ENCODE measurements at regions not wholly inside any gene's neighbourhood (a gene's known extent, or its start where the extent isn't known, plus 50 kb on each side); places are given as distances from the start of the nearest gene placed in this dataset.
A peak's percentile ranks its signal among the peaks of the same experiment; 100 is the strongest.
"Not testable (repeated sequence)": the region's sequence is repeated elsewhere in the genome, so short reads cannot be mapped to it uniquely, and the experiment has no call there.

DNA sequence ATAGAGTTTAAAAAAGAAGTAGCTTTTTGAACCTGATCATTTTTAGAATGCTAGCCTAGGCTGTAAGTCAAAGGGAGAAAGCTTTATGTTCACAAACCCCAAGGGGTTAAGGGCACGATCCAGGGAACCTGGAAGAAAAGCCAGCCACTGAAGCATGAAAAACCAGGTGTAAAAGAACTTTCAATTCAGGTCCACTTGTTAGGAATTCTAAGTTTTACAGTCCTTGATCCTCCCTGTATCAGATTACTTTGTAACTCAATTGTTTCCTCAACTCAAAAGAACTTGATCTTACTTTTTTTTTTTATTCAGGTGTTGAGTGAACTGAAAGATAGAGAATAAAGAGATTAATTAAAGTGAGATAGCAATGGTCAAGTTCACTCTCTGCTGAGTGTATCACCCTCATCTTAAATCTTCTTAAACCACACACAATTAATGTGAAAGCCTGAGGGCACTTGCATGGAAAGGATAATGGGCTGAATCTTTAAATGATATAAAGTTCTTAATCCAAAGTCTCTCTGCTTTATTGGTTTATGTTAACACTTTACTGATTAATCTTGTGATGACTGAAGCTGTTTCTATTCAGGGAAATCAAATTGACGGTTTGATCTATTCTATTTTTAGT, 672.2 kb upstream of the LRRN3 start:
- intact Hi-C loops (cut with DNase I) = no loop called here
- H3K27me3 ChIP-seq (ENCODE audit: control insufficient read depth, insufficient read depth) = no peaks in the 10 kb centered on the region
- peaks cover 1% of the 10 kb centered on the region for H3K4me1 ChIP-seq (ENCODE audit: control insufficient read depth, insufficient read depth, low read length)
- no peaks in the 10 kb centered on the region for H3K9me3 ChIP-seq (ENCODE audit: control insufficient read depth, low read length)
- DNase-seq (no peak), ATAC-seq (no peak)
- WGBS = 55% methylated on average over 2 of the region's 2 CpGs
- H3K27ac ChIP-seq (ENCODE audit: low read length) = no peak overlapping the region
- H3K4me3 ChIP-seq (ENCODE audit: low read length) = no peak overlapping the region

DNA sequence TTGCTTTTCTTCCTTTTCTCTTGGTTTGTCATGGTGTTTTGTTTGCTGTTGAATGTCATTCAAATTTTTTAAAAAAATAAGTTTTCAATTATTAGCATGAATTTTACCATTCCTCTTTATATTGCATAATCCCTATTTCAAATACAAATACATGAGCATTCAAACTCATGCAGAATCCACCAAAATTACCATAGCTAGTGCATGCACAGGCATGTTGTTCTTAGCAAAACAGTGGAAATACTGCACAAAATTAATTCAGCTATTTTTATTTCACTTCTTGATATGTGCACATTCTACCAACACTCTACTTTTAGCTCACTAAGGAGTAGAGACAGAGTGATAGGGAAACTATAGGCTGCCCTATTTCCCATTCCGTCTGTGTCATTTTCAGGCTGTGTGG, 670.1 kb upstream of the LRRN3 start:
- Histone ChIP-seq H3K27me3 (ENCODE audit: control insufficient read depth, insufficient read depth) (no peaks in the 10 kb centered on the region), H3K4me3 (ENCODE audit: low read length) (no peak overlapping the region), H3K9me3 (ENCODE audit: control insufficient read depth, low read length) (no peaks in the 10 kb centered on the region), H3K4me1 (ENCODE audit: control insufficient read depth, insufficient read depth, low read length) (peaks cover 1% of the 10 kb centered on the region), H3K27ac (ENCODE audit: low read length) (no peak overlapping the region)
- intact Hi-C loops (cut with DNase I) = no loop called here
- WGBS = 76% methylated on average over 1 of the region's 1 CpG
- ATAC-seq (no peak), DNase-seq (no peak)

DNA sequence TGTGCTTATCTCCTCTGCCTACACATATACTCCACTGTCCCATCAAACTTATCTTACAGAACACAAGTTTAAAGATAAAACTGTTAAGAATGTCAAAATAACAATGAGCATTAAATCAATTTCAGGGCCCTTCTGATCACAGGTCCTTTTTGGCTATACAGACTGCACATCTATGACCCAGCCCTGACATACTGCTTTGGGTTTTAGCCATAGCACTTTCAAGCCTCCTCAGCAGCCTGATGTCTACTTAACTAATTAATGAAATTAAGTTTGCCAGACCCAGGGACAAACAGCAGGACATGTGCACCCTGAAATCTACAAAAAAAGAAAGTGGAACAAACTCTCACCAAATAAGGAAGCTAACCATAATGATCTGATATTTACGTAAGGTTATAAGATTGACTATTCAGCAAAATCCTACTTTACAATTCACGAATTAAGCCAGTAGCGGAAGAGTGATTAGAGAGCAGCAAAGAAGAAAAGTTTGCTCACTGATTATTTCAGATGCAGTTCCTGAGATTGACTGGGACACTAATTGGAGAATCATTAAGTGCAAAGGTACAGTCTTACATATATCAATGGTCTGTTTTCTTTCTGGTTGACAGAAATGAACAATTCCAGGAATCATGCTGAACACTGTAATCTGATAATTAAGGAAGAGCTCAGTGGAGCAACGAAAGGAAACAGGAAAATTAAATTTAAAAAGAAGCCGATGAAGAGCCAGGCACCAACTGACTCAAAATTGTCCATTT, 669.3 kb upstream of the LRRN3 start:
- DNase-seq = no peak
- Histone ChIP-seq H3K4me1 (ENCODE audit: control insufficient read depth, insufficient read depth, low read length) (peaks cover 1% of the 10 kb centered on the region), H3K27me3 (ENCODE audit: control insufficient read depth, insufficient read depth) (no peaks in the 10 kb centered on the region), H3K4me3 (ENCODE audit: low read length) (no peak overlapping the region), H3K27ac (ENCODE audit: low read length) (no peak overlapping the region), H3K9me3 (ENCODE audit: control insufficient read depth, low read length) (no peaks in the 10 kb centered on the region)
- no peak for ATAC-seq
- intact Hi-C loops (cut with DNase I) = no loop called here
- WGBS = 58% methylated on average over 5 of the region's 5 CpGs

DNA sequence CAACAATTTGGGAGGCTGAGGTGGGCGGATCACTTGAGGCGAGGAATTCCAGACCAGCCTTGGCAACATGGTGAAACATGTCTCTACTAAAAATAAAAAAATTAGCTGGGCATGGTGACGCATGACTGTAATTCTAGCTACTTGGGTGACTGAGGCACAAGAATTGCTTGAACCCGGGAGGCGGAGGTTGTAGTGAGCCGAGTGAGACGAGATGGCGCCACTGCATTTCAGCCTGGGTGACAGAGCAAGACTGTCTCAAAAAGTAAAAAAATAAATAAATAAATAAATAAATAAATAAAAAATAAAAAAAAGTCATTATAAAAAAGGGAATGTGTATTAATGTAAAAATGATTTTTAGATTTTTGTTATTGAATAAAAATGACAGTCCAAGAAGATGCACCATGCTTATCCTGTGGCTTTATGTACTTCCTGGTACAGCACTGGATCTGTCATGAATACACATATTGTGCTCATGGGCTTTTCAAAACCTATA, 658.8 kb upstream of the LRRN3 start:
- WGBS = 97% methylated on average over 8 of the region's 8 CpGs
- H3K27me3 ChIP-seq (ENCODE audit: control insufficient read depth, insufficient read depth) = no peaks in the 10 kb centered on the region
- H3K9me3 ChIP-seq (ENCODE audit: control insufficient read depth, low read length) = no peaks in the 10 kb centered on the region
- ATAC-seq (no peak), DNase-seq (no peak)
- no peaks in the 10 kb centered on the region for H3K4me1 ChIP-seq (ENCODE audit: control insufficient read depth, insufficient read depth, low read length)
- H3K27ac ChIP-seq (ENCODE audit: low read length) = no peak overlapping the region
- intact Hi-C loops (cut with DNase I) = no loop called here
- no peak overlapping the region for H3K4me3 ChIP-seq (ENCODE audit: low read length)

DNA sequence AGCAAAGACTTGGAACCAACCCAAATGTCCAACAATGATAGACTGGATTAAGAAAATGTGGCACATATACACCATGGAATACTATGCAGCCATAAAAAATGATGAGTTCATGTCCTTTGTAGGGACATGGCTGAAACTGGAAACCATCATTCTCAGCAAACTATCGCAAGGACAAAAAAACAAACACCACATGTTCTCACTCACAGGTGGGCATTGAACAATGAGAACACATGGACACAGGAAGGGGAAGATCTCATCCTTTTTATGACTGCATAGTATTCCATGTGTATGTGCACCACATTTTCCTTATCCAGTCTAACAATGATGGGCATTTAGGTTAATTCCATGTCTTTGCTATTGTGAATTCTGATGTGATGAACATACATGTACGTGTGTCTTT, 652.0 kb upstream of the LRRN3 start:
- ATAC-seq; intact Hi-C loops (cut with DNase I); H3K27ac ChIP-seq (ENCODE audit: low read length); DNase-seq; H3K9me3 ChIP-seq (ENCODE audit: control insufficient read depth, low read length); H3K4me3 ChIP-seq (ENCODE audit: low read length); H3K4me1 ChIP-seq (ENCODE audit: control insufficient read depth, insufficient read depth, low read length); H3K27me3 ChIP-seq (ENCODE audit: control insufficient read depth, insufficient read depth): not testable (repeated sequence)
- 94% methylated on average over 2 of the region's 2 CpGs for WGBS

DNA sequence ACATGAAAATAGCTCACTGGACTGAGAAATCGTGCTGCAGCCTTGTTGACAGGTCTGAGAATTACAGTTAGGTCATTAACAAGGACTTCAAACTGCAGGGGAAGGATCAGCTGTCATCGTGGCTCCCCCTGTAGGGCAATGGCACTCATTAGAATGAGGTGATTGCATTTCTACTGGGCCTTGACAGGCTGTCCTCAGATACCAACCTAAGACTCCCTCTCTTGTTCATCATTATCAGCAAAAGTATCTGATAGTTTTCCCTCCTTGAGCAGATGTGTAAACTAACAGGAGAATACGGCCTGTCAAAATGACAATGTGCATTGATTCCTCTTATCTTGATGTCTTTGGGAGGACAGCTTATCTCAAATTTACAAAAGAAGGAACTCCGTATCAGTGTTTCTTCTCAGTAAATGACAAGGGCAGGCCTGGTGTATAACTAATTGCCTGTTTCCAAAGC, 648.5 kb upstream of the LRRN3 start:
- H3K4me1 ChIP-seq (ENCODE audit: control insufficient read depth, insufficient read depth, low read length) = no peaks in the 10 kb centered on the region
- no peaks in the 10 kb centered on the region for H3K27me3 ChIP-seq (ENCODE audit: control insufficient read depth, insufficient read depth)
- H3K27ac ChIP-seq (ENCODE audit: low read length) = no peak overlapping the region
- no peaks in the 10 kb centered on the region for H3K9me3 ChIP-seq (ENCODE audit: control insufficient read depth, low read length)
- intact Hi-C loops (cut with DNase I) = no loop called here
- DNase-seq (peak in 1 of 3 donors; percentile 29), ATAC-seq (peak; percentile 25 to 79)
- 25% methylated on average over 4 of the region's 4 CpGs for WGBS
- H3K4me3 ChIP-seq (ENCODE audit: low read length) = no peak overlapping the region

DNA sequence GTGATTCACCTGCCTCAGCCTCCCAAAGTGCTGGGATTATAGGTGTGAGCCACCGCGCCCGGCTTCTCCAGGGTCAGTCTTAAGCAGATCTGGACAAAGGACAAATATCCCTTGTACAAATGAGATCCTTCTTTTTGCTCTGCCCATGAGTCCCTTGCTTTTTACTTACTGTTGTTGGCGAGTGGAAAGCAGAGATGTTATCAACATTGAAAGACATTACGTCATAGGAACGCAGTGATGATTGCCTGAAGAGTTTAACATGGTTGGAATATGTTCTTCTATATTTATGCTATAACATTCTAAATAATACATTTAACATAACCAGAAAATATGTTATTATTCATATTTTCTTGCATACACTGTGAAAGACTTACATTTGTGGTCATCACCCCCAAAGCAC, 644.3 kb upstream of the LRRN3 start:
- H3K4me3 ChIP-seq (ENCODE audit: low read length) = no peak overlapping the region
- 90% methylated on average over 6 of the region's 6 CpGs for WGBS
- no peaks in the 10 kb centered on the region for H3K27me3 ChIP-seq (ENCODE audit: control insufficient read depth, insufficient read depth)
- no peaks in the 10 kb centered on the region for H3K9me3 ChIP-seq (ENCODE audit: control insufficient read depth, low read length)
- no peak for DNase-seq
- intact Hi-C loops (cut with DNase I) = no loop called here
- no peak for ATAC-seq
- H3K4me1 ChIP-seq (ENCODE audit: control insufficient read depth, insufficient read depth, low read length) = no peaks in the 10 kb centered on the region
- no peak overlapping the region for H3K27ac ChIP-seq (ENCODE audit: low read length)

DNA sequence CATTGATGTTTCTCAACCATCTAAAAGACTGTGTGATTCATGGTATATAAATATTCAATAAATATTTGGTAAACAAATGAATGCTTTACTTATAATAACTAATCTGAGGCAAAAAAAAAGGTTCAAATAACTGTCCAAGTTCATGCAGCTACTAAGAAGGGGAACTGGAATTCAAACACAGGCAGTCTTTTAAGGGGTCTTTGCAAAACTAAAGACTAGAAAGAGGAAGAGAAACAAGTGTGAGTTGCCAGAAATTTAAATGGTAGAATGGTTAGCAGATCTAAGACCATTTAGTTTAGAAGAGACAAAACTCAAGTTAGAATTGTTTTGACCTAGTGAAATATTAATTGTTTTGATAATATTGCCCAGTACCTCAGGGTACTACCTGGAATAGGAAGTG, 642.0 kb upstream of the LRRN3 start:
- ATAC-seq (no peak), DNase-seq (no peak)
- intact Hi-C loops (cut with DNase I) = loop anchor here in 1 of 4 donors (2.0 kb wide), 1 partner anchor 68 kb away; no protein-coding TSS in a partner anchor
- Histone ChIP-seq H3K4me3 (ENCODE audit: low read length) (no peak overlapping the region), H3K9me3 (ENCODE audit: control insufficient read depth, low read length) (no peaks in the 10 kb centered on the region), H3K4me1 (ENCODE audit: control insufficient read depth, insufficient read depth, low read length) (no peaks in the 10 kb centered on the region), H3K27me3 (ENCODE audit: control insufficient read depth, insufficient read depth) (no peaks in the 10 kb centered on the region), H3K27ac (ENCODE audit: low read length) (no peak overlapping the region)

DNA sequence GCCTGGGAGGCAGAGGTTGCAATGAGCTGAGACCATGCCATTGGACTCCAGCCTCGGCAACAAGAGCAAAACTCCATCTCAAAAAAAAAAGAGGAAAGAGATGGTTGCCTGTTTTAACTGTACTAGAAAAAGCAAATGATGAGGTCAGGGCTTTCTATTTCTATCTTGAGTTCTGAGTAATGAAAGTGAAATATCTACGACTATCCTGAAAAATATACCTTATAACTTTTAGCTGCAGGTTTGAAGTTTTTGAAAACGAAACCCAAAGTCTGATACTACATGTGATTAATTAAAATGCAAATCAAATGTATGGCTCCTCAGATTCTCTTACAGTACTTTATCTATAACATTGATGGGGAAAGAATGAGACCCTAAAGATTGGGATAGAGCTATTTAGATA, 636.2 kb upstream of the LRRN3 start:
- ATAC-seq (no peak), DNase-seq (no peak)
- H3K4me3 ChIP-seq (ENCODE audit: low read length) = no peak overlapping the region
- no peaks in the 10 kb centered on the region for H3K4me1 ChIP-seq (ENCODE audit: control insufficient read depth, insufficient read depth, low read length)
- H3K27me3 ChIP-seq (ENCODE audit: control insufficient read depth, insufficient read depth) = no peaks in the 10 kb centered on the region
- no peaks in the 10 kb centered on the region for H3K9me3 ChIP-seq (ENCODE audit: control insufficient read depth, low read length)
- intact Hi-C loops (cut with DNase I) = no loop called here
- H3K27ac ChIP-seq (ENCODE audit: low read length) = no peak overlapping the region
- WGBS = 75% methylated on average over 3 of the region's 3 CpGs

DNA sequence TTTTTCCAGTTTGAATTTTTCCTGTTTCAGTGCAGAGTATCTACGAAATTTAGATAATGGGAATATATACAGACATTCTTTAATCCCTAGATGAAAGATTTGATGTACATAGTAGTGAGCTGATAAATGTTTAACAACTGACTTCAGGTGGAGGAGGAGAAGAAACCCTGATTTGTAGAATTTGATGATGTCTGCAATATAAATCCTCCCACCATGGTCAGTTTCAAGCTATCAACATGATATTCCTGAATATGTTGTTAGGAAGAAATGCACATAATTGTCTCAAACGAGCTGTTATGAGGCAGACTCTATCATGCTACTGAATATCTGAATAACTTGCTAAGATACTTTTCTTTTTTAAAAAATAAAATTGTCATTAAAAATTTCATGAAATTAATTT, 629.3 kb upstream of the LRRN3 start:
- H3K9me3 ChIP-seq (ENCODE audit: control insufficient read depth, low read length) = no peaks in the 10 kb centered on the region
- no peak overlapping the region for H3K27ac ChIP-seq (ENCODE audit: low read length)
- intact Hi-C loops (cut with DNase I) = no loop called here
- no peak for DNase-seq
- H3K4me1 ChIP-seq (ENCODE audit: control insufficient read depth, insufficient read depth, low read length) = no peaks in the 10 kb centered on the region
- H3K27me3 ChIP-seq (ENCODE audit: control insufficient read depth, insufficient read depth) = no peaks in the 10 kb centered on the region
- WGBS = 48% methylated on average over 2 of the region's 2 CpGs
- no peak overlapping the region for H3K4me3 ChIP-seq (ENCODE audit: low read length)
- no peak for ATAC-seq

DNA sequence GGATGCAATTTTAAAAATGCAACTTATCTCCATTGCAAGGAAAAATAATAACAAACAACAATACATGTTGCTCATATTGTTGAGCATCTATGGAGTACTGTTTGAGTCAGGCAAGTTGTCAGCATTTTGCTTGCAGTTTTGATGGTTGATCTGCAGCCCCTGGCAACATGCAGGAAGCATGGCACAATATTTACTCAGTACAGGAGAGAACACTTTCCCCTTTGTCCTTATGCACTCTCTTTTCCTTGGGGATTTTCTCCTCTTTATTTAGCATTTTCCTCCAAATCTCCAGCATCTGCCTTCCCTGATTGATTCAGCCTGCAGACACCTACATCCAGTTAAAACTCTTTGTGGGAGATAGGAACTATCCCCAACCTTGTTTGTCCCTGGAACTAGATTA, 620.5 kb upstream of the LRRN3 start:
- no peak overlapping the region for H3K4me3 ChIP-seq (ENCODE audit: low read length)
- H3K27me3 ChIP-seq (ENCODE audit: control insufficient read depth, insufficient read depth) = no peaks in the 10 kb centered on the region
- ATAC-seq = no peak
- no peaks in the 10 kb centered on the region for H3K4me1 ChIP-seq (ENCODE audit: control insufficient read depth, insufficient read depth, low read length)
- H3K9me3 ChIP-seq (ENCODE audit: control insufficient read depth, low read length) = no peaks in the 10 kb centered on the region
- no peak overlapping the region for H3K27ac ChIP-seq (ENCODE audit: low read length)
- intact Hi-C loops (cut with DNase I) = no loop called here
- DNase-seq = no peak
